ENCODE measurements at regions not wholly inside any gene's neighbourhood (a gene's known extent, or its start where the extent isn't known, plus 50 kb on each side); places are given as distances from the start of the nearest gene placed in this dataset.
"Not testable (repeated sequence)": the region's sequence is repeated elsewhere in the genome, so short reads cannot be mapped to it uniquely, and the experiment has no call there.

GRCh38 chr6:939526-940252 is 246.8 kb upstream of the EXOC2 start:
- DNase-seq (ENCODE audit: low read depth): no peak

- no peak for DNase-seq (ENCODE audit: low read depth)
These were observed 246.0 kb upstream of the EXOC2 start for GRCh38 chr6:938916-939315.

- no peak for DNase-seq (ENCODE audit: low read depth)
These were observed 245.4 kb upstream of the EXOC2 start for GRCh38 chr6:938271-938905.

GRCh38 chr6:935582-935981 is 242.6 kb upstream of the EXOC2 start:
- no peak for DNase-seq (ENCODE audit: low read depth)

GRCh38 chr6:934686-935085 is 241.7 kb upstream of the EXOC2 start:
- DNase-seq (ENCODE audit: low read depth): no peak

GRCh38 chr6:931919-932318 is 239.0 kb upstream of the EXOC2 start:
- not testable (repeated sequence) for DNase-seq (ENCODE audit: low read depth)

- no peak for DNase-seq (ENCODE audit: low read depth)
These were observed 234.2 kb upstream of the EXOC2 start for GRCh38 chr6:927157-927556.

DNA sequence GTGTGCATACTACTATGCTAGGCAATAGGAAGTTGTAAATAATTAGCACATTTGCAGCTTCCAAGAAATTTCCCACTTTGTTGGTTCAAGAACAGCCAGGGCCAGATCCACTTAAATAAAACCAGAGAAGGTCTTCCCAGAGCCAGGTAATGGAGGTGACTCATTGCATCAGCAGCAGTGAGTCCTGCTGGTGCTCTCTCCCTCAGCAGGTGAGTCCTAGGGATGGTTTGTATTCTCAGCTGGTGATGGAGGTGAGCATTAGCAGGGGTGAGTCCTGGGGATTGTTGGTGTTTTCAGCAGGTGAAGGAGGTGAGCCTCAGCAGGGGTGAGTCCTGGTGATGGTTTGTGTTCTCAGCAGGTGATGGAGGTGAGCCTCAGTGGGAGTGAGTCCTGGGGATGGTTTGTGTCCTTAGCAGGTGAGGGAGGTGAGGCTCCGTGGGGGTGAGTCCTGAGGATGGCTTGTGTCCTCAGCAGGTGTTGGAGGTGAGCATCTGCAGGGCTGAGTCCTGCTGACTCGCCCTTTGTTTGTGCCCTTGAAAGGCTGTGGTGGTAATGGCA is 232.8 kb upstream of the EXOC2 start:
- DNase-seq (ENCODE audit: low read depth): no peak

DNA sequence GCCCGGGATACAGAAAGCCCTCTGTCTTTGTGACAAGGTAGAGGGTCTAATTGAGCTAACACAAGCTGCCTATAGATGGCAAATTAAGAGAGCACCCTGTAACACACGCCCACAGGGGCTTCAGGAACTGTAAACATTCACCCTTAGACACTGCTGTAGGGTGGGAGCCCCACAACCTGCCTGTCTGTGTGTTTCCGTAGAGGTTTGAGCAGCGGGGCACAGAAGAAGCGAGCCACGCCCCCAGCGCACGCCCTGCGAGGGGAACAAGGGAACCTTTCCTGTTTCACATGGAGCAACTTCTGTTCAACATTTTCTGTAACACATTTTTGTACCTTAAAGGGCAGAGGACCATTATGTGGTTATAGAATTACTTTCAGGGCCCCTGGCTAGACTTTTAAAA is 231.7 kb upstream of the EXOC2 start:
- no peak for DNase-seq (ENCODE audit: low read depth)

DNA sequence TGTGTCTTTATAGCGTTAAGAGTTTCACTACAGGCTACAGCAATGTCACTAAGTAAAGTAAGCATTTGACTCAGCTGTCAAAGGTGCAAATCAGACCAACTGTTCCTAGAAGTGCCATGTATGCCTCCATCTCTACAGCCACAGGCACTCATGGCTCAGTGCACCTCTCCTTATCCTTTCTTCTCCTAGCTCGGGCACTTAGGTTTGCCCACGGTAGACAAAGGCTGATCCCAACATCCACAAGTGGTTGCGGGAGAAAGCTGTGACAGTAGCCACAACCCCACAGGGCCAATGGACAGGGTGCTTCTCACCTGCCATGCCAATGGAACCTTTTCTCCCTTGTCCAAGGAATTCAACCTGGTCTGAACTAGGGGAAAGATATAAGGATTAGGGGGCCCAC is 228.5 kb upstream of the EXOC2 start:
- no peak for DNase-seq (ENCODE audit: low read depth)

- no peak for DNase-seq (ENCODE audit: low read depth)
These were observed 227.6 kb upstream of the EXOC2 start for GRCh38 chr6:920512-920911.

GRCh38 chr6:919500-919899 is 226.6 kb upstream of the EXOC2 start:
- no peak for DNase-seq (ENCODE audit: low read depth)

GRCh38 chr6:917939-918338 is 225.0 kb upstream of the EXOC2 start:
- DNase-seq (ENCODE audit: low read depth): no peak

DNA sequence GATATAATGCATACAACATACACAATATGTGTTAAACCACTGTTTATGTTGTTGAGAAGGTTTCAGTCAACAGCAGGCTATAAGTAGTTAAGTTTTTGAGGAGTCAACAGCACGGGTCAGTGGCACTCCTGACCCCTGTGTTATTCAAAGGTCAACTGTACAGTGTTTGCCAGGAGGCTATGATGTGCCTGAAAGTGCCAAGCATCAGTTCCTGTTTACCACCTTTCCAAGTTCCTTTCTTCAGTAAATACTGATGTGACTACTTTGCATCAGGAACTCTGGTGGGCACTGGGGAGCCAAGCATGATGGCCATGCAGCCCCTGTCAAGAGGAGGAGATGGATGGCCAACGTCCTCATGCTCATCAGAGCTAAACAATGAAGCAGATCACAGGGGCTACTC is 224.4 kb upstream of the EXOC2 start:
- no peak for DNase-seq (ENCODE audit: low read depth)

GRCh38 chr6:916131-916530 is 223.2 kb upstream of the EXOC2 start:
- DNase-seq (ENCODE audit: low read depth): no peak

- no peak for DNase-seq (ENCODE audit: low read depth)
These were observed 220.2 kb upstream of the EXOC2 start for GRCh38 chr6:912871-913835.

DNA sequence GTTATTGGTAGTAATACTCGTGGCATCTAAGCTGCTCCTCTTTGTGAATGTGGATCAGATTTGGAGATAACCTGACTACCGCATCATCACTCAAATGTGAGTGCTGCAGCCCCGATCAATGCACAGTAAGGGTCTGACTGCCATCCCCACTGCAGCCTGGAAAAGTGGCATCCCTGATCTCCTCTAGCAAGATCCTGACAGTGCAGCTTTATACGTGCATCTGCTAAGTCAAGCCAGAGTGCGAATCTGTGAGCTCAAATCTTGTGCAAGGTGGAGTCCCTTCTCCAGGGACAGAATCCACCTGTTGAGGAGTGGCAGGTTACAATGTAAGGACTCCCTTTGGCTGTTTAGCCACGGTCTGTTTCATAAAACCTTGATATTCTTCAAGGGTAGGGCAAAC is 215.0 kb upstream of the EXOC2 start:
- DNase-seq (ENCODE audit: low read depth): no peak

GRCh38 chr6:906920-907319 is 214.0 kb upstream of the EXOC2 start:
- DNase-seq (ENCODE audit: low read depth): no peak

DNA sequence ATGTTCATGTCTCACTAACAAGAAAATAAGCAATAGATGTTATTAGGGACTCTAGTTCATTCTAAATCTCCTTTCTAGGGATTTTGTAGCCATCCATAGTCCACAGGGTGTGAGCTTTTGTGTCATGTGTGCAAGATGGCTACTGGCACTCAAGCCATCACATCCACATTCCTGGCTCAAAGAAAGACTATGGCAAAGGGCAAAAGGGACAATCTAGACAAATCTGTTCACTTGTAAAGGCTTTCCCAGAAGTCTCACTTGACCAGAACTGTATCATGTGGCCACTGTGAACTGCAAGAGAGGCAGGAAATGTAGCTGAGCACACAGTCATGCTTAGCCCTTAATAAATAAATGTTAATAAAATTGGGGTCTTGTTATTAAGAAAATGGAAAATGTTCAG is 212.6 kb upstream of the EXOC2 start:
- DNase-seq (ENCODE audit: low read depth): no peak

GRCh38 chr6:904994-905393 is 212.1 kb upstream of the EXOC2 start:
- DNase-seq (ENCODE audit: low read depth): no peak

GRCh38 chr6:903761-904160 is 210.8 kb upstream of the EXOC2 start:
- DNase-seq (ENCODE audit: low read depth): no peak

DNA sequence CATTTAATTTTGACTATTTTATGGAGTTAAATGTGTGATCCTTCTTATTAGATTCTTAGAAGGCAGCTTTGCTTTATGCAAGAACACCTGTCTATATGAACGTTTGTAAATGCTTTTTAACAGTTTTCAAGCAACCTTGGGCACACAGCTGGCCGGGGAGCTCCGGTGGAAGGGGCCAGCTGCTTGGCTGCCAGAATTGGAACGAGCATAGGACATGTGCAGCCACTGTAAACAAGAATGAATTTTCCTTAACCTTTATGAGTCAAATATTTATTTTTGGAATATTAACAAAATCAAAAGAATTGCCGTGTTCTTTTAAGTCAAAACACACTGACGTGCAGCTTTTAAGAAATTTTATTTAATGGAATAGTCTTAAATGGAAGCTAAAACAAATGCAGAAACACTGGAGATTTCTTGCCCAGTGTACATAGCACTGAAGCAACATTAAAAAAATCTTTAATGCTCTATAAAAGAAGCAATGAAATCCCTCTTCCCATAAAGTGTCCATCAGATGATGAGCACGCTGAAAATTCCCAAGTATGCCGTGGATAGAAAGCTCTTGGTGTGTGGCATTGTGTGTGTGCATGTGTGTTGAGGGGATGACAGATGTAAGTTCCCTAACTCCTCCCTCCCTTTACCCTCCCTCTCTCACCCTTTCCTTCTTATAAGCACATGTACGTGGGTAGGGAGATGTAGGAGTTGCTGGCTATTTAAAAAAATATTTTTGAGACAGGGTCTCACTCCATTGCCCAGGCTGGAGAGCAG is 208.9 kb upstream of the EXOC2 start:
- no peak for DNase-seq (ENCODE audit: low read depth)

Data from GM04503 (cell line).